ENCODE measurements at regions not wholly inside any gene's neighbourhood (a gene's known extent, or its start where the extent isn't known, plus 50 kb on each side); places are given as distances from the start of the nearest gene placed in this dataset.

DNA sequence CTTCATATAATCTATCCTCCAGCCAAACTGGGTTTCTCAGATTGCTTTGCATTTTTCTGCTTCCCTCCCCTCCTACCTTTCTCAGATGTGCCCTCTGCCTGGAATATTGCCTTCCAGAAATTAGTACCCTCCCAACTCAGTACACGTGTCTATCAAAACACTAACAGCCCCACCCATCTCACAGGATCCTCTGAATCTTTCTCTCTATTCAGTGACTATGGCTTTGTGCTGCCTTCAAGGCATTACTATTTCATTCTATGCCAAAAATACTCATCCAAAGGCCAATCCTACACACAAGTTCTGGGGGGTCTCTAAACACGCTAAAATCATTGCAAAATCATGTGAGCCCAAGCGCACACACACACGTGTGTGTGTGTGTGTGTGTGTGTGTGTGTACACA is 58.4 kb downstream of the ZNF281 start:
- Histone ChIP-seq H2AFZ (ENCODE audit: low read length) (peak overlapping the region; percentile 56; the same call in 1 of the 2 replicates), H3K4me3 (ENCODE audit: low read depth, low read length, poor library complexity, severe bottlenecking) (no peak overlapping the region), H3K4me2 (ENCODE audit: low read length) (peak overlapping the region; percentile 59), H3K36me3 (ENCODE audit: insufficient read depth, low read length) (no peaks in the 10 kb centered on the region), H3K4me1 (ENCODE audit: insufficient read depth, low read length, poor library complexity, severe bottlenecking) (peaks cover 18% of the 10 kb centered on the region), H3K9me2 (ENCODE audit: insufficient read depth, low read length) (no peaks in the 10 kb centered on the region), H4K20me1 (ENCODE audit: insufficient read depth, low read length) (no peaks in the 10 kb centered on the region), H3K79me2 (ENCODE audit: insufficient read depth, low read depth, low read length) (no peaks in the 10 kb centered on the region), H3K9me3 (ENCODE audit: low read length) (no peaks in the 10 kb centered on the region), H3K27ac (ENCODE audit: low read depth, low read length, poor library complexity, severe bottlenecking) (no peak overlapping the region)
- intact Hi-C loops (cut with micrococcal nuclease; ENCODE audit: unreplicated experiment) = no loop called here
- ChIA-PET CTCF (ENCODE audit: unreplicated experiment) (no interaction called here), POLR2A (interaction anchor here (0.6 kb wide), 1 partner anchor 318 kb away, joined by 6 read pairs; the partner anchor contains the start of gene DDX59)
- BruUV-seq (replicated peaks) = no TSS peak
- DNase-seq (ENCODE audit: low spot score) = no peak
- TF ChIP-seq EZH2phosphoT487 (IDR thresholded peaks at IDR 0.05; ENCODE audit: borderline replicate concordance, low read depth, low read length) (no peak), CTCF (conservative IDR thresholded peaks at IDR 0.05; ENCODE audit: low read length) (no peak)

GRCh38 chr1:200346700-200347099 is 63.1 kb downstream of the ZNF281 start:
- ChIA-PET CTCF (ENCODE audit: unreplicated experiment) (no interaction called here), POLR2A (interaction anchor here (0.6 to 0.7 kb wide), 2 partner anchors 8 to 9 kb away, joined by 3 to 6 read pairs; no protein-coding TSS in a partner anchor)
- Histone ChIP-seq H3K9me3 (ENCODE audit: low read length) (no peaks in the 10 kb centered on the region), H3K79me2 (ENCODE audit: insufficient read depth, low read depth, low read length) (no peaks in the 10 kb centered on the region), H3K4me2 (ENCODE audit: low read length) (no peak overlapping the region), H3K4me1 (ENCODE audit: insufficient read depth, low read length, poor library complexity, severe bottlenecking) (peaks cover 5% of the 10 kb centered on the region), H3K27ac (ENCODE audit: low read depth, low read length, poor library complexity, severe bottlenecking) (no peak overlapping the region), H3K4me3 (ENCODE audit: low read depth, low read length, poor library complexity, severe bottlenecking) (no peak overlapping the region), H3K36me3 (ENCODE audit: insufficient read depth, low read length) (no peaks in the 10 kb centered on the region), H3K9me2 (ENCODE audit: insufficient read depth, low read length) (no peaks in the 10 kb centered on the region), H2AFZ (ENCODE audit: low read length) (no peak overlapping the region), H4K20me1 (ENCODE audit: insufficient read depth, low read length) (no peaks in the 10 kb centered on the region)
- no peak for DNase-seq (ENCODE audit: low spot score)
- intact Hi-C loops (cut with micrococcal nuclease; ENCODE audit: unreplicated experiment) = no loop called here
- TF ChIP-seq CTCF (conservative IDR thresholded peaks at IDR 0.05; ENCODE audit: low read length) = no peak
- no peak for TF ChIP-seq EZH2phosphoT487 (IDR thresholded peaks at IDR 0.05; ENCODE audit: borderline replicate concordance, low read depth, low read length)
- BruUV-seq (replicated peaks) = no TSS peak

GRCh38 chr1:200345520-200345919 is 64.3 kb downstream of the ZNF281 start:
- H3K9me2 ChIP-seq (ENCODE audit: insufficient read depth, low read length) = no peaks in the 10 kb centered on the region
- intact Hi-C loops (cut with micrococcal nuclease; ENCODE audit: unreplicated experiment) = no loop called here
- DNase-seq (ENCODE audit: low spot score) = no peak
- TF ChIP-seq CTCF (conservative IDR thresholded peaks at IDR 0.05; ENCODE audit: low read length) (no peak), EZH2phosphoT487 (IDR thresholded peaks at IDR 0.05; ENCODE audit: borderline replicate concordance, low read depth, low read length) (no peak)
- H3K4me1 ChIP-seq (ENCODE audit: insufficient read depth, low read length, poor library complexity, severe bottlenecking) = peaks cover 7% of the 10 kb centered on the region
- no peak overlapping the region for H3K4me3 ChIP-seq (ENCODE audit: low read depth, low read length, poor library complexity, severe bottlenecking)
- POLR2A ChIA-PET = interaction anchor here (0.7 to 1.4 kb wide), 2 partner anchors 24 to 27 kb away, joined by 3 read pairs; no protein-coding TSS in a partner anchor
- no peaks in the 10 kb centered on the region for H3K79me2 ChIP-seq (ENCODE audit: insufficient read depth, low read depth, low read length)
- H3K4me2 ChIP-seq (ENCODE audit: low read length) = no peak overlapping the region
- no TSS peak for BruUV-seq (replicated peaks)
- no peak overlapping the region for H3K27ac ChIP-seq (ENCODE audit: low read depth, low read length, poor library complexity, severe bottlenecking)
- H3K36me3 ChIP-seq (ENCODE audit: insufficient read depth, low read length) = no peaks in the 10 kb centered on the region
- CTCF ChIA-PET (ENCODE audit: unreplicated experiment) = no interaction called here
- H2AFZ ChIP-seq (ENCODE audit: low read length) = no peak overlapping the region
- no peaks in the 10 kb centered on the region for H3K9me3 ChIP-seq (ENCODE audit: low read length)
- no peaks in the 10 kb centered on the region for H4K20me1 ChIP-seq (ENCODE audit: insufficient read depth, low read length)
